IMR-90 (cell line): ENCODE measurements at regions not wholly inside any gene's neighbourhood (a gene's known extent, or its start where the extent isn't known, plus 50 kb on each side); places are given as distances from the start of the nearest gene placed in this dataset.

Experiments used
- ATAC-seq: fragments of 200-7000 bp; cut with Tn5 transposase; 2 replicates; pipeline ENCODE4 v1.9.1; 2020; ENCODE audit warnings: low read depth, mild to moderate bottlenecking, moderate library complexity
- BruUV-seq: library from RNA; stranded (reverse); fragments of 400-500 nt; replicated peaks from 2 replicates; lab custom pipeline; 2021; lab: Mats Ljungman, UMichigan
- CTCF ChIA-PET: fragments of 300-600 bp; formaldehyde crosslinking; extraction: SDS; loops from one replicate; lab custom pipeline; 2021; ENCODE audit warnings: antibody characterized with exemption; lab: Yijun Ruan, JAX
- POLR2A ChIA-PET: fragments of 300-600 bp; sonication (Branson Sonifier 250); formaldehyde crosslinking; loops from one replicate; lab custom pipeline; 2022; ENCODE audit warnings: antibody characterized with exemption; ENCODE audit not compliant: unreplicated experiment; lab: Charles Lee
- DNase-seq: peaks from one replicate; pipeline ENCODE4 v3.0.0; 2013
- H2AFZ ChIP-seq: replicated peaks from 2 replicates; pipeline ENCODE3; 2013; ENCODE audit warnings: low read length, mild to moderate bottlenecking; ENCODE audit not compliant: poor library complexity
- H2AK5ac ChIP-seq: 2 replicates; pipeline ENCODE4 v1.6.1; 2013; ENCODE audit warnings: low read depth, low read length, inconsistent platforms
- H2AK9ac ChIP-seq: replicated peaks from 2 replicates; pipeline ENCODE3; 2013; ENCODE audit warnings: mild to moderate bottlenecking, low read depth, low read length, moderate library complexity; ENCODE audit not compliant: poor library complexity
- H2BK120ac ChIP-seq: 2 replicates; pipeline ENCODE4 v1.6.1; 2013; ENCODE audit warnings: low read depth, low read length, inconsistent platforms
- H2BK15ac ChIP-seq: 3 replicates; pipeline ENCODE4 v1.6.1; 2013; ENCODE audit warnings: low read depth, low read length, inconsistent platforms
- H2BK20ac ChIP-seq: 2 replicates; pipeline ENCODE4 v1.6.1; 2013; ENCODE audit warnings: low read depth, mild to moderate bottlenecking, inconsistent platforms, low read length, moderate library complexity
- H2BK5ac ChIP-seq: 2 replicates; pipeline ENCODE4 v1.6.1; 2013; ENCODE audit warnings: mild to moderate bottlenecking, low read depth, low read length, inconsistent platforms; ENCODE audit not compliant: poor library complexity, severe bottlenecking
- H3K14ac ChIP-seq: replicated peaks from 2 replicates; pipeline ENCODE4 v1.6.1; 2013; ENCODE audit warnings: low read depth, low read length, inconsistent platforms
- H3K18ac ChIP-seq: 2 replicates; pipeline ENCODE4 v1.6.1; 2013; ENCODE audit warnings: low read depth, low read length, control low read depth
- H3K23ac ChIP-seq: 2 replicates; pipeline ENCODE4 v1.6.1; 2013; ENCODE audit warnings: low read depth, low read length, inconsistent platforms
- H3K27ac ChIP-seq: 2 replicates; pipeline ENCODE4 v1.5.1; 2013; ENCODE audit warnings: mild to moderate bottlenecking, control low read depth, low read length; ENCODE audit not compliant: insufficient read depth
- H3K27me3 ChIP-seq: 2 replicates; pipeline ENCODE4 v1.6.1; 2013; ENCODE audit warnings: low read length; ENCODE audit not compliant: control insufficient read depth, insufficient read depth
- H3K36me3 ChIP-seq: 2 replicates; pipeline ENCODE4 v1.6.1; 2013; ENCODE audit warnings: low read length, mixed read lengths; ENCODE audit not compliant: control insufficient read depth, insufficient read depth
- H3K4ac ChIP-seq: 2 replicates; pipeline ENCODE4 v1.6.1; 2013; ENCODE audit warnings: low read depth, low read length, inconsistent platforms
- H3K4me1 ChIP-seq: 2 replicates; pipeline ENCODE4 v1.6.1; 2013; ENCODE audit warnings: low read length, mixed read lengths; ENCODE audit not compliant: control insufficient read depth, insufficient read depth
- H3K4me2 ChIP-seq: 2 replicates; pipeline ENCODE4 v1.6.1; 2013; ENCODE audit warnings: low read depth, mild to moderate bottlenecking, control low read depth, low read length, moderate library complexity
- H3K4me3 ChIP-seq: 2 replicates; pipeline ENCODE4 v1.5.1; 2013; ENCODE audit warnings: low read depth, mild to moderate bottlenecking, control low read depth, low read length, moderate library complexity; ENCODE audit not compliant: insufficient read depth
- H3K56ac ChIP-seq: 2 replicates; pipeline ENCODE4 v1.6.1; 2013; ENCODE audit warnings: low read length, inconsistent platforms; ENCODE audit not compliant: insufficient read depth; ENCODE audit errors: extremely low read depth
- H3K79me1 ChIP-seq, 2 experiments: 2 replicates each; pipeline ENCODE4 v1.6.1; 2013; ENCODE audit warnings: low read length in 2 of 2, inconsistent platforms in 1 of 2, low read depth in 1 of 2
- H3K9ac ChIP-seq: 2 replicates; pipeline ENCODE4 v1.6.1; 2013; ENCODE audit warnings: low read depth, low read length, control low read depth
- H3K9me1 ChIP-seq: 2 replicates; pipeline ENCODE4 v1.6.1; 2013; ENCODE audit warnings: low read length, inconsistent platforms; ENCODE audit not compliant: insufficient read depth
- H3K9me3 ChIP-seq: 2 replicates; pipeline ENCODE4 v1.6.1; 2013; ENCODE audit warnings: low read length; ENCODE audit not compliant: control insufficient read depth, insufficient read depth
- H4K20me1 ChIP-seq: 2 replicates; pipeline ENCODE4 v1.6.1; 2013; ENCODE audit warnings: low read length, inconsistent platforms; ENCODE audit not compliant: insufficient read depth
- H4K5ac ChIP-seq: 2 replicates; pipeline ENCODE4 v1.6.1; 2013; ENCODE audit warnings: mild to moderate bottlenecking, low read depth, low read length, control low read depth
- H4K8ac ChIP-seq, 2 experiments: 2 replicates each; pipeline ENCODE4 v1.6.1; 2013; ENCODE audit warnings: low read depth in 2 of 2, low read length in 2 of 2, control low read depth in 1 of 2, inconsistent platforms in 1 of 2
- H4K91ac ChIP-seq: 2 replicates; pipeline ENCODE4 v1.6.1; 2013; ENCODE audit warnings: low read depth, low read length, inconsistent platforms; ENCODE audit not compliant: insufficient read depth
- BHLHE40 ChIP-seq: fragments of 150-350 bp; IDR thresholded peaks from 2 replicates; pipeline ENCODE4 v1.6.1; 2016; ENCODE audit warnings: mild to moderate bottlenecking, low read depth, low read length
- CEBPB ChIP-seq: IDR thresholded peaks from 2 replicates; pipeline ENCODE4 v1.6.1; 2012; ENCODE audit warnings: low read depth, low read length, improper control_type of control experiment
- CHD1 ChIP-seq: IDR thresholded peaks from 2 replicates; pipeline ENCODE4 v1.6.1; 2012; ENCODE audit warnings: low read depth, low read length, improper control_type of control experiment
- ELK1 ChIP-seq: fragments of 150-350 bp; IDR thresholded peaks from 2 replicates; pipeline ENCODE4 v1.6.1; 2016; ENCODE audit warnings: low read depth, mild to moderate bottlenecking, low read length, moderate library complexity, borderline replicate concordance
- MAFK ChIP-seq: IDR thresholded peaks from 2 replicates; pipeline ENCODE4 v1.6.1; 2012; ENCODE audit warnings: low read depth, low read length, improper control_type of control experiment
- MAZ ChIP-seq: IDR thresholded peaks from 2 replicates; pipeline ENCODE4 v1.6.1; 2012; ENCODE audit warnings: low read depth, mild to moderate bottlenecking, low read length, improper control_type of control experiment, moderate library complexity, borderline replicate concordance
- MXI1 ChIP-seq: IDR thresholded peaks from 2 replicates; pipeline ENCODE4 v1.6.1; 2012; ENCODE audit warnings: low read depth, mild to moderate bottlenecking, low read length, moderate library complexity, borderline replicate concordance
- RAD21 ChIP-seq: IDR thresholded peaks from 2 replicates; pipeline ENCODE4 v1.6.1; 2012; ENCODE audit warnings: low read length, improper control_type of control experiment
- RFX5 ChIP-seq: IDR thresholded peaks from 2 replicates; pipeline ENCODE4 v1.8.0; 2012; ENCODE audit warnings: low read depth, mild to moderate bottlenecking, low read length, moderate library complexity
- SMC3 ChIP-seq: fragments of 150-350 bp; IDR thresholded peaks from 2 replicates; pipeline ENCODE4 v1.6.1; 2016; ENCODE audit warnings: low read depth, mild to moderate bottlenecking, antibody characterized with exemption, low read length, moderate library complexity
- whole genome bisulfite sequencing, 2 experiments: methylation state at CpG; one replicate each; pipeline versions ENCODE4 v1.1.5 to v1.1.7; 2013; ENCODE audit warnings: missing lambda C conversion rate in 2 of 2; ENCODE audit not compliant: insufficient read length in 1 of 2; ENCODE audit errors: extremely low coverage in 2 of 2; 5-methylcytosine and 5-hydroxymethylcytosine counted together
- dilution Hi-C: fragments of 300-500 bp; cut with HindIII; formaldehyde crosslinking; loops from one replicate; pipeline ENCODE4 v1.14.3; 2018; ENCODE audit warnings: low sequenced_read_pairs; ENCODE audit not compliant: unreplicated experiment
- in situ Hi-C: fragments of 300-500 bp; cut with MboI; formaldehyde crosslinking; loops from 3 replicates; pipeline ENCODE4 v1.14.3; 2019; ENCODE audit warnings: low sequenced_read_pairs, inconsistent platforms, mixed read lengths
- intact Hi-C: fragments of 100-400 bp; cut with micrococcal nuclease; formaldehyde crosslinking; loops from 2 replicates; pipeline ENCODE4 v1.10.0; 2022
- TF ChIP-seq, protein P1 (sequence below): conservative IDR thresholded peaks from 2 replicates; pipeline ENCODE4 v1.5.1; 2012; ENCODE audit warnings: mild to moderate bottlenecking, low read depth, low read length, improper control_type of control experiment

DNA sequence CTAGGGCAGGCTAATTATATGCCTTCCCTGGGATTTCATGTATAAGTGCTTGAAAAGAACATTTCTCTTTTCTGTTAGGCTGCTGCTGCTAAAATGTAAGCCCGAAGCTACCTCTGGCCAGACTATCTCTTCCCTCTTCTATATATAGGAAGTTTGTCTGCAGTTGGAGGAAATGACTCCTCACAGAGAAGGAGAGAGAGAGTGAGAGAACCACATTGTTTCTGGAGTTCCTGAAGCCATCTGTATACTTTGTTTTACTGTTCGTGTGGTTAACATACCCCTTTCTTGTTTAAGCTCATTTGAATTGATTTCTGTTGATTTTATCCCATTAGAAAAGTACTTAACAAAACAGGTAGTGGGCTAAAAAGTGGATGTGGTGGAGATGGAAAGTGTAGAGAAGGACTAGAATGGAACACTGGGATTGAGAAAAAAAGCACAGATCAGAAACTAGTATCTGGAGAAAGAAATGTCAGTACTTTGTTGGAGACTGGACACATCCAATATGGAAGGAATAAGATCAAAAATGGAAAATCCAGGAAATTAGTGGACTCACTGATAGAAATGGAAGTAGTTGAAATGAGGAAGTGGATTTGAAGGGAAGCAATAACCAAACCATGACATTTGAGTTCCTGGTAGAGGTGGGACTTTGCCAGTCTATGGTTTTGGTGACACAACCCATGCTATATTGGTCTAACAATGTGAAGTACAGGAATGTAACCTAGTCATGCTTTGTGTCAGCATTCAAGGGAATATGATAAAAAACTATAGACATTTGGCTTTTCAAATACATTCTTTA, 112.6 kb downstream of the TMA16 start:
- dilution Hi-C loops, result no loop called here

More for the DNA sequence above, 112.6 kb downstream of the TMA16 start:
- Histone ChIP-seq H2AFZ (no peak overlapping the region), H3K23ac (no peak overlapping the region), H3K9me3 (no peaks in the 10 kb centered on the region), H3K14ac (no peak overlapping the region), H3K4me1 (no peaks in the 10 kb centered on the region), H2BK120ac (no peak overlapping the region), H2AK9ac (no peak overlapping the region), H3K27me3 (no peaks in the 10 kb centered on the region), H3K18ac (no peak overlapping the region), H3K4ac (no peak overlapping the region), H4K8ac (no peak overlapping the region), H2BK20ac (no peak overlapping the region), H3K9me1 (no peaks in the 10 kb centered on the region), H3K79me1 (no peaks in the 10 kb centered on the region), H3K4me2 (no peak overlapping the region), H3K9ac (no peak overlapping the region), H3K27ac (no peak overlapping the region), H2AK5ac (no peak overlapping the region), H3K56ac (no peak overlapping the region), H4K5ac (no peak overlapping the region), H2BK15ac (no peak overlapping the region), H4K20me1 (no peaks in the 10 kb centered on the region), H3K36me3 (no peaks in the 10 kb centered on the region), H4K91ac (no peak overlapping the region), H2BK5ac (no peak overlapping the region), H3K4me3 (no peak overlapping the region)
- POLR2A ChIA-PET, result no interaction called here
- no peak for ATAC-seq
- intact Hi-C loops (no loop called here), in situ Hi-C loops (no loop called here)
- no CpG with 5 or more reads among the region's 2 CpGs for WGBS, 2 experiments
- no peak for DNase-seq
- TF ChIP-seq CEBPB (no peak), ELK1 (no peak), RAD21 (no peak), CHD1 (no peak), MAZ (no peak), MAFK (no peak), SMC3 (no peak), BHLHE40 (no peak), MXI1 (no peak), RFX5 (no peak)
- TF ChIP-seq, protein P1, sequence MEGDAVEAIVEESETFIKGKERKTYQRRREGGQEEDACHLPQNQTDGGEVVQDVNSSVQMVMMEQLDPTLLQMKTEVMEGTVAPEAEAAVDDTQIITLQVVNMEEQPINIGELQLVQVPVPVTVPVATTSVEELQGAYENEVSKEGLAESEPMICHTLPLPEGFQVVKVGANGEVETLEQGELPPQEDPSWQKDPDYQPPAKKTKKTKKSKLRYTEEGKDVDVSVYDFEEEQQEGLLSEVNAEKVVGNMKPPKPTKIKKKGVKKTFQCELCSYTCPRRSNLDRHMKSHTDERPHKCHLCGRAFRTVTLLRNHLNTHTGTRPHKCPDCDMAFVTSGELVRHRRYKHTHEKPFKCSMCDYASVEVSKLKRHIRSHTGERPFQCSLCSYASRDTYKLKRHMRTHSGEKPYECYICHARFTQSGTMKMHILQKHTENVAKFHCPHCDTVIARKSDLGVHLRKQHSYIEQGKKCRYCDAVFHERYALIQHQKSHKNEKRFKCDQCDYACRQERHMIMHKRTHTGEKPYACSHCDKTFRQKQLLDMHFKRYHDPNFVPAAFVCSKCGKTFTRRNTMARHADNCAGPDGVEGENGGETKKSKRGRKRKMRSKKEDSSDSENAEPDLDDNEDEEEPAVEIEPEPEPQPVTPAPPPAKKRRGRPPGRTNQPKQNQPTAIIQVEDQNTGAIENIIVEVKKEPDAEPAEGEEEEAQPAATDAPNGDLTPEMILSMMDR, result no peak
- no TSS peak for BruUV-seq
- CTCF ChIA-PET, result no interaction called here
